Testis (tissue), 2 donors: ENCODE measurements at regions not wholly inside any gene's neighbourhood (a gene's known extent, or its start where the extent isn't known, plus 50 kb on each side); places are given as distances from the start of the nearest gene placed in this dataset.

ENCODE experiments used
- DNase-seq: peaks from one replicate; pipeline ENCODE4 v3.0.0-alpha.2; 2019
- H3K27ac ChIP-seq, 2 donors: fragments of 200-600 bp; sonication (generic); one replicate each; pipeline ENCODE4 v1.5.1; 2019
- H3K27me3 ChIP-seq: fragments of 200-600 bp; sonication (generic); one replicate; pipeline ENCODE4 v1.5.1; 2019
- H3K36me3 ChIP-seq: fragments of 200-600 bp; sonication (generic); one replicate; pipeline ENCODE4 v1.5.1; 2017; ENCODE audit warnings: low read depth; ENCODE audit errors: missing control alignments
- H3K4me1 ChIP-seq: fragments of 200-600 bp; sonication (generic); one replicate; pipeline ENCODE4 v1.5.1; 2019
- H3K4me3 ChIP-seq, 2 donors: fragments of 200-600 bp; sonication (generic); one replicate each; pipeline ENCODE4 v1.5.1; 2017 to 2019
- H3K9me3 ChIP-seq: fragments of 200-600 bp; sonication (generic); one replicate; pipeline ENCODE4 v1.5.1; 2017
- POLR2A ChIP-seq: fragments of 450-650 bp; IDR thresholded peaks from one replicate; pipeline ENCODE4 v1.6.1; 2017; ENCODE audit warnings: antibody characterized with exemption, mild to moderate bottlenecking, moderate library complexity
- WGBS, 2 donors: methylation state at CpG; one replicate each; pipeline ENCODE4 v1.1.5; 2018; 5-methylcytosine and 5-hydroxymethylcytosine counted together
- intact Hi-C: fragments of 100-400 bp; cut with DNase I; formaldehyde crosslinking; loops from one replicate; pipeline ENCODE4 v1.15.1; 2023; ENCODE audit warnings: low total_unique reads
- TF ChIP-seq, protein P1 (sequence below), 3 experiments: fragments of 450-650 bp in 2 of 3; fragments of 200-600 bp in 1 of 3; sonication (generic) in 1 of 3; IDR thresholded peaks; one replicate each; pipeline ENCODE4 v1.5.1; 2016 to 2019; ENCODE audit warnings: antibody characterized with exemption in 3 of 3, mild to moderate bottlenecking in 2 of 3, moderate library complexity in 1 of 3

DNA sequence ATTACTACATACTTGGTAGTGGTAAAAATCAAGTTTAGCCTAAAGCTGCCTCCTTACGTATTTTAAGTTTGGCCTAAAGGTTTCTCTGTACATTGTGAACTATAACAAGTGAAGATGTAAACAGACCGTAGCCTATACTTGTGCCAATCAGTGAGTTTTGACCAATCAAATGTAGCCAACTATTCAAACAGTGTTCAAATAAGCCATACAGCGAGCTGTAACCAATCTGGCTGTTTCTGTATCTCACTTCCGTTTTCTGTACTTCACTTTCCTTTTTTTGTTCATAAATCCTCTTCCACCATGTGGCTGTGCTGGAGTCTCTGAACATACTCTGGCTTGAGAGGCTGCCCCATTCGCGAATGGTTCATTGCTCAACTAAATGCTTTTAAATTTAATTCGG lies 2504.6 kb downstream of the PCDH9 start:
- H3K4me1 ChIP-seq, result no peaks in the 10 kb centered on the region
- no peaks in the 10 kb centered on the region for H3K36me3 ChIP-seq
- no peaks in the 10 kb centered on the region for H3K9me3 ChIP-seq
- WGBS, 2 donors, result 84 to 92% methylated on average over 7 of the region's 7 CpGs
- TF ChIP-seq, protein P1, sequence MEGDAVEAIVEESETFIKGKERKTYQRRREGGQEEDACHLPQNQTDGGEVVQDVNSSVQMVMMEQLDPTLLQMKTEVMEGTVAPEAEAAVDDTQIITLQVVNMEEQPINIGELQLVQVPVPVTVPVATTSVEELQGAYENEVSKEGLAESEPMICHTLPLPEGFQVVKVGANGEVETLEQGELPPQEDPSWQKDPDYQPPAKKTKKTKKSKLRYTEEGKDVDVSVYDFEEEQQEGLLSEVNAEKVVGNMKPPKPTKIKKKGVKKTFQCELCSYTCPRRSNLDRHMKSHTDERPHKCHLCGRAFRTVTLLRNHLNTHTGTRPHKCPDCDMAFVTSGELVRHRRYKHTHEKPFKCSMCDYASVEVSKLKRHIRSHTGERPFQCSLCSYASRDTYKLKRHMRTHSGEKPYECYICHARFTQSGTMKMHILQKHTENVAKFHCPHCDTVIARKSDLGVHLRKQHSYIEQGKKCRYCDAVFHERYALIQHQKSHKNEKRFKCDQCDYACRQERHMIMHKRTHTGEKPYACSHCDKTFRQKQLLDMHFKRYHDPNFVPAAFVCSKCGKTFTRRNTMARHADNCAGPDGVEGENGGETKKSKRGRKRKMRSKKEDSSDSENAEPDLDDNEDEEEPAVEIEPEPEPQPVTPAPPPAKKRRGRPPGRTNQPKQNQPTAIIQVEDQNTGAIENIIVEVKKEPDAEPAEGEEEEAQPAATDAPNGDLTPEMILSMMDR (IDR thresholded peaks at IDR 0.05), result no peak
- TF ChIP-seq POLR2A, result no peak
- DNase-seq, result no peak
- intact Hi-C loops, result no loop called here
- no peaks in the 10 kb centered on the region for H3K27me3 ChIP-seq
- no peak overlapping the region for H3K4me3 ChIP-seq
- no peak overlapping the region for H3K27ac ChIP-seq

- no peaks in the 10 kb centered on the region for H3K9me3 ChIP-seq
- WGBS, 2 donors, result 32 to 44% methylated on average over 2 of the region's 2 CpGs
- intact Hi-C loops, result no loop called here
- no peaks in the 10 kb centered on the region for H3K27me3 ChIP-seq
- no peak overlapping the region for H3K4me3 ChIP-seq
- H3K36me3 ChIP-seq, result no peaks in the 10 kb centered on the region
- no peak for DNase-seq
- TF ChIP-seq POLR2A, result no peak
- TF ChIP-seq, protein P1 (IDR thresholded peaks at IDR 0.05), result no peak
- no peak overlapping the region for H3K27ac ChIP-seq
- H3K4me1 ChIP-seq, result no peaks in the 10 kb centered on the region
Measured at GRCh38 chr13:64723724-64724123, 2506.4 kb downstream of the PCDH9 start.

- Histone ChIP-seq H3K27me3 (no peaks in the 10 kb centered on the region), H3K4me3 (no peak overlapping the region), H3K9me3 (no peaks in the 10 kb centered on the region), H3K27ac (no peak overlapping the region), H3K4me1 (no peaks in the 10 kb centered on the region), H3K36me3 (no peaks in the 10 kb centered on the region)
- 77 to 80% methylated on average over 2 of the region's 2 CpGs for WGBS, 2 donors
- intact Hi-C loops, result no loop called here
- TF ChIP-seq, protein P1 (IDR thresholded peaks at IDR 0.05), result no peak
- TF ChIP-seq POLR2A, result no peak
- no peak for DNase-seq
Measured at GRCh38 chr13:64718116-64718515, 2512.0 kb downstream of the PCDH9 start.

GRCh38 chr13:64716936-64717335 lies 2513.2 kb downstream of the PCDH9 start:
- H3K4me1 ChIP-seq, result no peaks in the 10 kb centered on the region
- no peak overlapping the region for H3K4me3 ChIP-seq
- TF ChIP-seq, protein P1 (IDR thresholded peaks at IDR 0.05), result no peak
- no peak for TF ChIP-seq POLR2A
- no peaks in the 10 kb centered on the region for H3K36me3 ChIP-seq
- no peaks in the 10 kb centered on the region for H3K9me3 ChIP-seq
- no peak for DNase-seq
- no peak overlapping the region for H3K27ac ChIP-seq
- intact Hi-C loops, result no loop called here
- H3K27me3 ChIP-seq, result no peaks in the 10 kb centered on the region
- WGBS, 2 donors, result 67 to 85% methylated on average over 2 of the region's 2 CpGs

DNA sequence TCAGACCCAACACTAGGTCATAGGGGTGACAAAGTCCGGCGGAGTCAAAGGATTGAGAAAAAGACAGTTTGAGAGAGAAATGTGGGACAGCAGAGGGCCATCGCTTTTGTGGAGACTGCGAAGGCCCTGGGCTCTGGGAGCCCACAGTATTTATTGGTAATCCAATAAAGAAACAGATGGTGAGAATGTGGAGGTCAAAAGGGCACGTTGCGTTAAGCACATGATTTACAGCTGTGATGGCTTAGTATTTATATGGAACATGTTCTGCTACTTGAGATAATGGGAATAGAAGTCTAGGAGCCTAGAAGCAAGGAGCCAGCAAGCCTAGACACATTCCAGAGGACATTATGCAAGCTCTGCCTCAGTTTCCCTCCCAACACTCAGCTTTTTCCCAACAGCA lies 2521.1 kb downstream of the PCDH9 start:
- DNase-seq, result no peak
- Histone ChIP-seq H3K27me3 (no peaks in the 10 kb centered on the region), H3K36me3 (no peaks in the 10 kb centered on the region), H3K9me3 (no peaks in the 10 kb centered on the region), H3K4me1 (no peaks in the 10 kb centered on the region), H3K27ac (no peak overlapping the region), H3K4me3 (no peak overlapping the region)
- WGBS, 2 donors, result 52 to 65% methylated on average over 6 of the region's 6 CpGs
- intact Hi-C loops, result no loop called here
- TF ChIP-seq, protein P1 (IDR thresholded peaks at IDR 0.05), result no peak
- TF ChIP-seq POLR2A, result no peak
